GM12878 (cell line): ENCODE measurements at regions not wholly inside any gene's neighbourhood (a gene's known extent, or its start where the extent isn't known, plus 50 kb on each side); places are given as distances from the start of the nearest gene placed in this dataset.

Source experiments
- ATAC-seq: fragments of 200-7000 bp; cut with Tn5 transposase; 3 replicates; pipeline ENCODE4 v1.9.1; 2020; ENCODE audit warnings: mild to moderate bottlenecking, moderate library complexity
- BruUV-seq: library from RNA; stranded (reverse); fragments of 400-500 nt; replicated peaks from 2 replicates; lab custom pipeline; 2021; lab: Mats Ljungman, UMichigan
- CTCF ChIA-PET: fragments of 300-600 bp; sonication (Branson Sonifier 250); formaldehyde crosslinking; extraction: SDS; loops from one replicate; lab custom pipeline; 2021; ENCODE audit warnings: inconsistent platforms; lab: Yijun Ruan, JAX
- POLR2A ChIA-PET: fragments of 350-600 bp; formaldehyde crosslinking; extraction: SDS; loops from one replicate; lab custom pipeline; 2021; ENCODE audit warnings: inconsistent platforms; lab: Charles Lee
- RAD21 ChIA-PET: fragments of 300-600 bp; sonication (Branson Sonifier 250); formaldehyde crosslinking; loops from one replicate; lab custom pipeline; 2023; ENCODE audit warnings: antibody characterized with exemption; ENCODE audit not compliant: unreplicated experiment; lab: Charles Lee
- SMC1A ChIA-PET: fragments of 300-600 bp; sonication (Branson Sonifier 250); formaldehyde crosslinking; loops from one replicate; lab custom pipeline; 2023; ENCODE audit not compliant: unreplicated experiment, uncharacterized antibody; lab: Charles Lee
- DNase-seq: peaks from one replicate; pipeline ENCODE4 v3.0.0-alpha.2; 2011; ENCODE audit warnings: low read depth, low spot score
- FAIRE-seq: peaks from 3 replicates; lab custom pipeline; 2011; peaks lifted over from hg19 to GRCh38; lab: Jason Lieb, UNC
- H2AFZ ChIP-seq: 2 replicates; pipeline ENCODE4 v1.6.0; 2011; ENCODE audit warnings: low read depth, low read length, control low read depth; ENCODE audit not compliant: control insufficient read depth
- H3K27ac ChIP-seq: 2 replicates; pipeline ENCODE4 v1.5.1; 2011; ENCODE audit warnings: control low read depth; ENCODE audit not compliant: control insufficient read depth, insufficient read depth
- H3K27me3 ChIP-seq, 2 experiments: replicated peaks in 1 of 2; 2 replicates each; pipeline versions ENCODE4 v1.6.0 to v1.6.1; 2011; ENCODE audit warnings: low read length in 1 of 2; ENCODE audit not compliant: control insufficient read depth in 2 of 2, insufficient read depth in 2 of 2
- H3K36me3 ChIP-seq, 2 experiments: 2 replicates each; pipeline ENCODE4 v1.5.1; 2011; ENCODE audit warnings: low read length in 1 of 2; ENCODE audit not compliant: control insufficient read depth in 2 of 2, insufficient read depth in 2 of 2
- H3K4me1 ChIP-seq: 2 replicates; pipeline ENCODE4 v1.6.1; 2011; ENCODE audit warnings: mild to moderate bottlenecking, low read length, moderate library complexity, mixed read lengths; ENCODE audit not compliant: control insufficient read depth, insufficient read depth
- H3K4me2 ChIP-seq: 2 replicates; pipeline ENCODE4 v1.6.0; 2011; ENCODE audit warnings: control low read depth; ENCODE audit not compliant: control insufficient read depth, insufficient read depth
- H3K4me3 ChIP-seq: fragments of 200-600 bp; sonication (generic); 2 replicates; pipeline ENCODE4 v1.5.1; 2016
- H3K79me2 ChIP-seq: 2 replicates; pipeline ENCODE4 v1.6.0; 2011; ENCODE audit warnings: low read length; ENCODE audit not compliant: control insufficient read depth, insufficient read depth
- H3K9ac ChIP-seq: 2 replicates; pipeline ENCODE4 v1.8.0; 2011; ENCODE audit warnings: low read length, control low read depth, mixed read lengths; ENCODE audit not compliant: control insufficient read depth, insufficient read depth
- H3K9me3 ChIP-seq: replicated peaks from 3 replicates; pipeline ENCODE4 v1.5.1; 2011; ENCODE audit warnings: mild to moderate bottlenecking, low read length; ENCODE audit not compliant: control insufficient read depth, insufficient read depth
- H4K20me1 ChIP-seq: 2 replicates; pipeline ENCODE4 v1.6.0; 2011; ENCODE audit not compliant: control insufficient read depth, insufficient read depth
- ASH2L ChIP-seq: fragments of 300-600, 200-600 bp; sonication (generic); IDR thresholded peaks from 2 replicates; pipeline ENCODE4 v1.6.1; 2017; ENCODE audit warnings: low read depth, mild to moderate bottlenecking, borderline replicate concordance
- CHD1 ChIP-seq: IDR thresholded peaks from 2 replicates; pipeline ENCODE4 v1.6.1; 2012; ENCODE audit warnings: low read depth, low read length, improper control_type of control experiment
- ETV6 ChIP-seq, 2 experiments: fragments of 450-650 bp in 1 of 2; IDR thresholded peaks in 1 of 2; conservative IDR thresholded peaks in 1 of 2; 2 replicates each; pipeline ENCODE4 v1.6.1; 2014; ENCODE audit warnings: antibody characterized with exemption in 1 of 2, borderline replicate concordance in 1 of 2, low read depth in 1 of 2, mild to moderate bottlenecking in 1 of 2, moderate library complexity in 1 of 2
- GABPA ChIP-seq: IDR thresholded peaks from 2 replicates; pipeline ENCODE4 v1.6.1; 2014; ENCODE audit warnings: antibody characterized with exemption, low read depth, mild to moderate bottlenecking, inconsistent platforms
- HSF1 ChIP-seq: fragments of 150-350 bp; IDR thresholded peaks from 2 replicates; pipeline ENCODE4 v1.6.1; 2014; ENCODE audit warnings: mild to moderate bottlenecking, low read depth, low read length
- MTA3 ChIP-seq: IDR thresholded peaks from 2 replicates; pipeline ENCODE4 v1.6.1; 2012; ENCODE audit warnings: low read length, inconsistent platforms, borderline replicate concordance
- POU2F2 ChIP-seq: IDR thresholded peaks from 3 replicates; pipeline ENCODE4 v1.6.1; 2011; ENCODE audit warnings: low read depth, mild to moderate bottlenecking, low read length, borderline replicate concordance
- RFX5 ChIP-seq: IDR thresholded peaks from 2 replicates; pipeline ENCODE4 v1.6.1; 2011; ENCODE audit warnings: low read depth, low read length, improper control_type of control experiment
- SMAD5 ChIP-seq: IDR thresholded peaks from 2 replicates; pipeline ENCODE4 v1.6.1; 2016; ENCODE audit warnings: antibody characterized with exemption, low read depth
- TAF1 ChIP-seq: IDR thresholded peaks from 2 replicates; pipeline ENCODE4 v1.6.1; 2011; ENCODE audit warnings: mild to moderate bottlenecking, low read depth, low read length, borderline replicate concordance
- WGBS: methylation state at CpG from one replicate; pipeline ENCODE4 v1.1.6; 2016; ENCODE audit warnings: low lambda C conversion rate; ENCODE audit not compliant: insufficient replicate concordance, insufficient coverage; ENCODE audit errors: missing lambda C conversion rate; 5-methylcytosine and 5-hydroxymethylcytosine counted together
- in situ Hi-C: fragments of 300-500 bp; cut with MboI; formaldehyde crosslinking; loops from 9 replicates; pipeline ENCODE4 v1.14.3; 2018; ENCODE audit warnings: mixed read lengths
- intact Hi-C: fragments of 100-400 bp; cut with micrococcal nuclease; formaldehyde crosslinking; loops from one replicate; pipeline ENCODE4 v1.14.2; 2022; ENCODE audit not compliant: unreplicated experiment
- TF ChIP-seq, protein P1 (sequence below): IDR thresholded peaks from 2 replicates; pipeline ENCODE4 v1.6.1; 2012; ENCODE audit warnings: low read length, inconsistent platforms
- TF ChIP-seq, protein P2 (sequence below): fragments of 450-650 bp; IDR thresholded peaks from 2 replicates; pipeline ENCODE4 v1.6.1; 2018; ENCODE audit warnings: mild to moderate bottlenecking, low read depth, moderate library complexity; ENCODE audit not compliant: partially characterized antibody
- TF ChIP-seq, protein P3 (sequence below): fragments of 450-650 bp; IDR thresholded peaks from 2 replicates; pipeline ENCODE4 v1.6.1; 2017; ENCODE audit warnings: borderline replicate concordance

DNA sequence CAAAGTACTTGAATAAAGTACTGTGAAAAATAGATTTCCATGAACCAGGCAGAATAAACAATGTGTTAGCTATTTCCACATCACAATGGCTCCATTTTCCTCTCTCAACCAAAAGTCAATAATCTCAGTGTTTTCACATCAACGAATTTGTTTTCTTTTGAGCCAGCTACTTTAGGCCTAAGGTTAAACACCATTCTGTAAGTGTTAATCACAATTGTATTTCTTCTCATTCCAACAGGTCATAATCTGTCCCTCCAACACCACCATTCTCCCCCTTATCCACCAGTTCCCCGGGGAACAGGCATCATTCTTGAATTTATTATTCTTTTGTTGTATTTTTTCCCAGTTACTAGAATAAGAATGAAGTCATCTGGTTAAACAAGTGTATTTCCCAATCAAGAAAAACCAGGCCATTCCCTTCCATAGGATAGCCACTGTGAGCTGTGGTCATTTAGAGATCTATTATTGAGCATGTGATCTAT, 66.2 kb upstream of the PALMD start:
- RAD21 ChIA-PET: no interaction called here
- Histone ChIP-seq H3K9ac (no peak overlapping the region), H3K79me2 (no peaks in the 10 kb centered on the region), H3K4me2 (no peak overlapping the region), H3K36me3 (no peaks in the 10 kb centered on the region), H3K9me3 (no peaks in the 10 kb centered on the region), H3K4me3 (no peak overlapping the region), H3K27me3 (no peaks in the 10 kb centered on the region), H4K20me1 (no peaks in the 10 kb centered on the region), H3K4me1 (no peaks in the 10 kb centered on the region), H3K27ac (no peak overlapping the region), H2AFZ (no peak overlapping the region)
- FAIRE-seq (no peak), ATAC-seq (no peak), DNase-seq (no peak)
- CTCF ChIA-PET: interaction anchor here (0.8 to 1.3 kb wide), 2 partner anchors 106 to 114 kb away, joined by 3 to 4 read pairs; no protein-coding TSS in a partner anchor
- POLR2A ChIA-PET: no interaction called here
- no TSS peak for BruUV-seq
- in situ Hi-C loops (no loop called here), intact Hi-C loops (no loop called here)
- SMC1A ChIA-PET: no interaction called here
- 0% methylated on average over 2 of the region's 2 CpGs for WGBS
- TF ChIP-seq, protein P1, sequence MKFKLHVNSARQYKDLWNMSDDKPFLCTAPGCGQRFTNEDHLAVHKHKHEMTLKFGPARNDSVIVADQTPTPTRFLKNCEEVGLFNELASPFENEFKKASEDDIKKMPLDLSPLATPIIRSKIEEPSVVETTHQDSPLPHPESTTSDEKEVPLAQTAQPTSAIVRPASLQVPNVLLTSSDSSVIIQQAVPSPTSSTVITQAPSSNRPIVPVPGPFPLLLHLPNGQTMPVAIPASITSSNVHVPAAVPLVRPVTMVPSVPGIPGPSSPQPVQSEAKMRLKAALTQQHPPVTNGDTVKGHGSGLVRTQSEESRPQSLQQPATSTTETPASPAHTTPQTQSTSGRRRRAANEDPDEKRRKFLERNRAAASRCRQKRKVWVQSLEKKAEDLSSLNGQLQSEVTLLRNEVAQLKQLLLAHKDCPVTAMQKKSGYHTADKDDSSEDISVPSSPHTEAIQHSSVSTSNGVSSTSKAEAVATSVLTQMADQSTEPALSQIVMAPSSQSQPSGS: no peak
- TF ChIP-seq ASH2L: no peak
- TF ChIP-seq, protein P2, sequence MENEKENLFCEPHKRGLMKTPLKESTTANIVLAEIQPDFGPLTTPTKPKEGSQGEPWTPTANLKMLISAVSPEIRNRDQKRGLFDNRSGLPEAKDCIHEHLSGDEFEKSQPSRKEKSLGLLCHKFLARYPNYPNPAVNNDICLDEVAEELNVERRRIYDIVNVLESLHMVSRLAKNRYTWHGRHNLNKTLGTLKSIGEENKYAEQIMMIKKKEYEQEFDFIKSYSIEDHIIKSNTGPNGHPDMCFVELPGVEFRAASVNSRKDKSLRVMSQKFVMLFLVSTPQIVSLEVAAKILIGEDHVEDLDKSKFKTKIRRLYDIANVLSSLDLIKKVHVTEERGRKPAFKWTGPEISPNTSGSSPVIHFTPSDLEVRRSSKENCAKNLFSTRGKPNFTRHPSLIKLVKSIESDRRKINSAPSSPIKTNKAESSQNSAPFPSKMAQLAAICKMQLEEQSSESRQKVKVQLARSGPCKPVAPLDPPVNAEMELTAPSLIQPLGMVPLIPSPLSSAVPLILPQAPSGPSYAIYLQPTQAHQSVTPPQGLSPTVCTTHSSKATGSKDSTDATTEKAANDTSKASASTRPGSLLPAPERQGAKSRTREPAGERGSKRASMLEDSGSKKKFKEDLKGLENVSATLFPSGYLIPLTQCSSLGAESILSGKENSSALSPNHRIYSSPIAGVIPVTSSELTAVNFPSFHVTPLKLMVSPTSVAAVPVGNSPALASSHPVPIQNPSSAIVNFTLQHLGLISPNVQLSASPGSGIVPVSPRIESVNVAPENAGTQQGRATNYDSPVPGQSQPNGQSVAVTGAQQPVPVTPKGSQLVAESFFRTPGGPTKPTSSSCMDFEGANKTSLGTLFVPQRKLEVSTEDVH: no peak
- no peak for TF ChIP-seq POU2F2
- TF ChIP-seq ETV6 (conservative IDR thresholded peaks at IDR 0.05 in 1 of 2, IDR thresholded peaks at IDR 0.05 in 1 of 2; ENCODE audit: borderline replicate concordance in 1 of 2, low read depth in 1 of 2): no peak
- no peak for TF ChIP-seq SMAD5
- no peak for TF ChIP-seq GABPA
- TF ChIP-seq CHD1: no peak
- TF ChIP-seq, protein P3, sequence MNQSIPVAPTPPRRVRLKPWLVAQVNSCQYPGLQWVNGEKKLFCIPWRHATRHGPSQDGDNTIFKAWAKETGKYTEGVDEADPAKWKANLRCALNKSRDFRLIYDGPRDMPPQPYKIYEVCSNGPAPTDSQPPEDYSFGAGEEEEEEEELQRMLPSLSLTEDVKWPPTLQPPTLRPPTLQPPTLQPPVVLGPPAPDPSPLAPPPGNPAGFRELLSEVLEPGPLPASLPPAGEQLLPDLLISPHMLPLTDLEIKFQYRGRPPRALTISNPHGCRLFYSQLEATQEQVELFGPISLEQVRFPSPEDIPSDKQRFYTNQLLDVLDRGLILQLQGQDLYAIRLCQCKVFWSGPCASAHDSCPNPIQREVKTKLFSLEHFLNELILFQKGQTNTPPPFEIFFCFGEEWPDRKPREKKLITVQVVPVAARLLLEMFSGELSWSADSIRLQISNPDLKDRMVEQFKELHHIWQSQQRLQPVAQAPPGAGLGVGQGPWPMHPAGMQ: no peak
- TF ChIP-seq TAF1: no peak
- TF ChIP-seq MTA3: no peak
- no peak for TF ChIP-seq HSF1
- no peak for TF ChIP-seq RFX5
